ENCODE measurements at regions not wholly inside any gene's neighbourhood (a gene's known extent, or its start where the extent isn't known, plus 50 kb on each side); places are given as distances from the start of the nearest gene placed in this dataset.

DNA sequence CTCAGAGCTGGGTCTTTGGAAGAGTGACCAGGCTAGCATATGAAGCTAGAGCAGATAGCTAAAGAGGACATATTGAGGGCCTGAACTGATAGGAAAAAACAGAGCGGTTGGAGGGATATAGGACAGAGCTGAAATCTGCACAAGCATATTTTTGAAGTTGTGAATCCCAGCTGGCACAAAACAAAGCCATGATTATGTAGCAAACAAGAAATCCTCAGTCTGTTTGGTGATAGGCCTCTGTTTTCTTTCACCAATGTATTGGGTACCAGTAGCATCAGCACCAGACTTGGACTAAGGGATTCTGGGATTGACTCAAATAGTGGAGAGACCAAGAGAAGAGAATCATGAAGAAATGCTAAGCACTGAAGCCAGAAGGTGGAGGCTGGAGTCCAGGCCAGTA lies 151.0 kb downstream of the FAM43A start:
- Histone ChIP-seq H3K4me1 (ENCODE audit: control insufficient read depth, insufficient read depth, low read length) (no peaks in the 10 kb centered on the region), H3K9me3 (ENCODE audit: control insufficient read depth, insufficient read depth, low read length) (no peaks in the 10 kb centered on the region), H3K4me3 (ENCODE audit: low read depth, low read length) (no peak overlapping the region), H3K36me3 (ENCODE audit: control insufficient read depth, insufficient read depth, low read length) (no peaks in the 10 kb centered on the region), H3K9ac (ENCODE audit: low read depth, low read length) (no peak overlapping the region), H3K27me3 (ENCODE audit: control insufficient read depth, insufficient read depth, low read length) (no peaks in the 10 kb centered on the region), H3K27ac (ENCODE audit: low read depth, low read length) (no peak overlapping the region)

DNA sequence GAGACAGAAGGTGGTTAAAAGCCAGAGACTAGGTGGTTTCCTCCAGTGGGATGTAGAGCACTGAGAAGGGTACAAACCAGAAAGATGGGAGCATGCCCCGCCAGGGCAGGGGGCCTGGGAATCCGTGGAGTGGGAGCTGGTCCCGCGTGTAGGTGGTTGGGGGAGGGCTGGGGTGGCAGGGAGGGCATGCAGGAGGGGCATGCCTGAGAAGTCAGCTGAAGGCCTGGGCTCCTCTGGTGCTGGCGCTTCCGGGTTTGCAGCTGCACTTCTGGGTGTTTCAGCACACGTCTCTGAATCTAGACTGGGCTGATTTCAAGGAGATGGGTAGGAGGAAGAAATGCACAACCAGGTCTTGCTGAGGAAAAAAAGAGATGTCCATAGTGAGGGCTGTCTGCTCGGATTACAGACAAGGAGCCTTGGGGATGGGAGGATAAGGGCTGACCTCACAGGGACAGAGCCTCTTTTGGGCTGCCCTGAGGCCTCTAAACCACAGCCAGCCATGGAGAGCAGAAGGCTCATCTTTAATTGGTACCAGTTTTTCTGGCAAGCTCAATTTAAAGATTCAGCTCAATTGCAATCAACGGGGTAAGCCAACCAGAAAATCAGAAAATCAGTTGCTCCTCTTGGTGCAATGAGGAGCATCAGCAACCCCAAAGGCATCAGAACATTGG lies 151.9 kb downstream of the FAM43A start:
- no peaks in the 10 kb centered on the region for H3K27me3 ChIP-seq (ENCODE audit: control insufficient read depth, insufficient read depth, low read length)
- H3K9ac ChIP-seq (ENCODE audit: low read depth, low read length): no peak overlapping the region
- no peaks in the 10 kb centered on the region for H3K36me3 ChIP-seq (ENCODE audit: control insufficient read depth, insufficient read depth, low read length)
- H3K9me3 ChIP-seq (ENCODE audit: control insufficient read depth, insufficient read depth, low read length): no peaks in the 10 kb centered on the region
- no peak overlapping the region for H3K27ac ChIP-seq (ENCODE audit: low read depth, low read length)
- H3K4me1 ChIP-seq (ENCODE audit: control insufficient read depth, insufficient read depth, low read length): no peaks in the 10 kb centered on the region
- no peak overlapping the region for H3K4me3 ChIP-seq (ENCODE audit: low read depth, low read length)

GRCh38 chr3:194838236-194838635 lies 152.6 kb downstream of the FAM43A start:
- H3K27ac ChIP-seq (ENCODE audit: low read depth, low read length): no peak overlapping the region
- H3K4me1 ChIP-seq (ENCODE audit: control insufficient read depth, insufficient read depth, low read length): no peaks in the 10 kb centered on the region
- H3K9me3 ChIP-seq (ENCODE audit: control insufficient read depth, insufficient read depth, low read length): no peaks in the 10 kb centered on the region
- H3K4me3 ChIP-seq (ENCODE audit: low read depth, low read length): no peak overlapping the region
- no peaks in the 10 kb centered on the region for H3K27me3 ChIP-seq (ENCODE audit: control insufficient read depth, insufficient read depth, low read length)
- no peak overlapping the region for H3K9ac ChIP-seq (ENCODE audit: low read depth, low read length)
- H3K36me3 ChIP-seq (ENCODE audit: control insufficient read depth, insufficient read depth, low read length): no peaks in the 10 kb centered on the region

DNA sequence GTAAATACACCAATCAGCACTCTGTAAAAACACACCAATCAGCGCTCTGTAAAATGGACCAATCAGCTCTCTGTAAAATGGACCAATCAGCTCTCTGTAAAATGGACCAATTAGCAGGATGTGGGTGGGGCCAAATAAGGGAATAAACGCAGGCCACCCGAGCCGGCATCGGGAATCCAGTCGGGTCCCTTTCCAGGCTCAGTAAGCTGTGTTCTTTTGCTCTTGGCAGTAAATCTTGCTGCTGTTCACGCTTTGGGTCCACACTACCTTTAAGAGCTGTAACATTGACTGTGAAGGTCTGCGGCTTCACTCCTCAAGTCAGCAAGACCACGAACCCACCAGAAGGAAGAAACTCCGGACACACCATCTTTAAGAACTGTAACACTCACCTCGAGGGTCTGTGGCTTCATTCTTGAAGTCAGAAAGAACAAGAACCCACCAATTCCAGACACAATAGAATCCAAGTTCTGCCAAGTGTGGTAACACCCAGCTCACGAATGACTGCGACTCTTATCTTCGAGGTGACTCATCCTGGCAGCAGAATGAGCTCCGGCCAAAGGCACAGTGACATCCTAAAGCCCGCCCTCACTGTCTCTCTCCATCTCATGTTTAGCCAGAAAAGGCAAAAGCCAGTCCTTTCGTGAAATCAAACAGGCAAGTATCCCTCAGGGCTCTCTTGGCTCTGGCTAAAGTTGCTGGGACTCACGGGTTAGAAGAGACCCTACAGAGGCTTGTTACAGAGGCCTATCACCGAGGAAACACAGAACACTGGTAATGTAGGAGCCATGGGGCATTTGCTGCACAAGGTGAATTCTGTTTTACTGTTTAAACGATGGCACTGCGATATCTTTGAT lies 155.2 kb downstream of the FAM43A start:
- no peak overlapping the region for H3K9ac ChIP-seq (ENCODE audit: low read depth, low read length)
- H3K9me3 ChIP-seq (ENCODE audit: control insufficient read depth, insufficient read depth, low read length): no peaks in the 10 kb centered on the region
- no peak overlapping the region for H3K4me3 ChIP-seq (ENCODE audit: low read depth, low read length)
- H3K36me3 ChIP-seq (ENCODE audit: control insufficient read depth, insufficient read depth, low read length): no peaks in the 10 kb centered on the region
- no peaks in the 10 kb centered on the region for H3K27me3 ChIP-seq (ENCODE audit: control insufficient read depth, insufficient read depth, low read length)
- no peaks in the 10 kb centered on the region for H3K4me1 ChIP-seq (ENCODE audit: control insufficient read depth, insufficient read depth, low read length)
- H3K27ac ChIP-seq (ENCODE audit: low read depth, low read length): no peak overlapping the region

DNA sequence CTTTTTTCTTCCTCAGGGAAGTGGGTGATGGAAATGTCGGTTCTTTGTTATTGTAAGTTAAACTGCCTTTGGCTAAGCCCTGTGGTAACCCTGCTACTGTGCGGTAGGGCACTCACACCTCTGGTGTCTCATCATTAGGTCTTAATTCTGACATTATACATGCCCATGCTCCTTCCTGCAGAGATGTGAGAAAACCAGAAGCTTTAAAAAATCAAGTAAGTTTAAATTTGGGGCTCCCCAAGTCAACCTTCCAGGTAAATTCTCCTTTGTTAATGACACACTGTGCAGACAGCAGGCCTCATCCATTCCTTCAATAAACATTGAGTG lies 155.8 kb downstream of the FAM43A start:
- Histone ChIP-seq H3K4me3 (ENCODE audit: low read depth, low read length) (no peak overlapping the region), H3K27me3 (ENCODE audit: control insufficient read depth, insufficient read depth, low read length) (no peaks in the 10 kb centered on the region), H3K9me3 (ENCODE audit: control insufficient read depth, insufficient read depth, low read length) (no peaks in the 10 kb centered on the region), H3K27ac (ENCODE audit: low read depth, low read length) (no peak overlapping the region), H3K9ac (ENCODE audit: low read depth, low read length) (no peak overlapping the region), H3K36me3 (ENCODE audit: control insufficient read depth, insufficient read depth, low read length) (no peaks in the 10 kb centered on the region), H3K4me1 (ENCODE audit: control insufficient read depth, insufficient read depth, low read length) (no peaks in the 10 kb centered on the region)

DNA sequence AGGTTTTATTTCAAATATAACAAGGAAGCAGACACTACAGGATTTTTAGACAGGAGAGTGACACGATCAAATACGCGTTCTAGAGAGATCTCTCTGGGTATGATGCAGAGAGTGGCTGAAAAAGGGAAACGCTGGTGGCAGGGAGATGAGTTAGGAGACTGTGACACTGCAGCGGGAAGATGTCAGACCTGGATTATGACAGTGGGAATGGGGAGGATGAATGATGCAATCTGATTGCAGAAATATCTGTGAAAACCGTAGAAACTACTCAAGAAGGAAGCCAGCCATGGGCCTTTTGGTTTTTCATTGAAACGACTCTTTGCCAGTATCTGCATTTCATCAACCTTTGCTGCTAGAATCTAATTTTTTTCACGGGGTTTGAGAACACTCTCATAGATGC lies 157.9 kb downstream of the FAM43A start:
- Histone ChIP-seq H3K4me3 (ENCODE audit: low read depth, low read length) (no peak overlapping the region), H3K36me3 (ENCODE audit: control insufficient read depth, insufficient read depth, low read length) (no peaks in the 10 kb centered on the region), H3K9me3 (ENCODE audit: control insufficient read depth, insufficient read depth, low read length) (no peaks in the 10 kb centered on the region), H3K4me1 (ENCODE audit: control insufficient read depth, insufficient read depth, low read length) (no peaks in the 10 kb centered on the region), H3K9ac (ENCODE audit: low read depth, low read length) (no peak overlapping the region), H3K27me3 (ENCODE audit: control insufficient read depth, insufficient read depth, low read length) (no peaks in the 10 kb centered on the region), H3K27ac (ENCODE audit: low read depth, low read length) (no peak overlapping the region)

GRCh38 chr3:194844046-194844445 lies 158.4 kb downstream of the FAM43A start:
- Histone ChIP-seq H3K4me1 (ENCODE audit: control insufficient read depth, insufficient read depth, low read length) (no peaks in the 10 kb centered on the region), H3K4me3 (ENCODE audit: low read depth, low read length) (no peak overlapping the region)

GRCh38 chr3:194849166-194849875 lies 163.6 kb downstream of the FAM43A start:
- no peak overlapping the region for H3K27ac ChIP-seq (ENCODE audit: low read depth, low read length)
- no peak overlapping the region for H3K4me3 ChIP-seq (ENCODE audit: low read depth, low read length)
- H3K9me3 ChIP-seq (ENCODE audit: control insufficient read depth, insufficient read depth, low read length): no peaks in the 10 kb centered on the region
- no peaks in the 10 kb centered on the region for H3K36me3 ChIP-seq (ENCODE audit: control insufficient read depth, insufficient read depth, low read length)
- H3K27me3 ChIP-seq (ENCODE audit: control insufficient read depth, insufficient read depth, low read length): no peaks in the 10 kb centered on the region
- H3K9ac ChIP-seq (ENCODE audit: low read depth, low read length): no peak overlapping the region
- no peaks in the 10 kb centered on the region for H3K4me1 ChIP-seq (ENCODE audit: control insufficient read depth, insufficient read depth, low read length)

More at GRCh38 chr3:194844046-194844445, 158.4 kb downstream of the FAM43A start:
- Histone ChIP-seq H3K36me3 (ENCODE audit: control insufficient read depth, insufficient read depth, low read length) (no peaks in the 10 kb centered on the region), H3K9ac (ENCODE audit: low read depth, low read length) (no peak overlapping the region), H3K9me3 (ENCODE audit: control insufficient read depth, insufficient read depth, low read length) (no peaks in the 10 kb centered on the region), H3K27me3 (ENCODE audit: control insufficient read depth, insufficient read depth, low read length) (no peaks in the 10 kb centered on the region), H3K27ac (ENCODE audit: low read depth, low read length) (no peak overlapping the region)

GRCh38 chr3:194851254-194851653 lies 165.6 kb downstream of the FAM43A start:
- no peaks in the 10 kb centered on the region for H3K9me3 ChIP-seq (ENCODE audit: control insufficient read depth, insufficient read depth, low read length)
- H3K27me3 ChIP-seq (ENCODE audit: control insufficient read depth, insufficient read depth, low read length): no peaks in the 10 kb centered on the region
- H3K4me1 ChIP-seq (ENCODE audit: control insufficient read depth, insufficient read depth, low read length): no peaks in the 10 kb centered on the region
- H3K36me3 ChIP-seq (ENCODE audit: control insufficient read depth, insufficient read depth, low read length): no peaks in the 10 kb centered on the region
- H3K9ac ChIP-seq (ENCODE audit: low read depth, low read length): no peak overlapping the region
- H3K4me3 ChIP-seq (ENCODE audit: low read depth, low read length): no peak overlapping the region
- no peak overlapping the region for H3K27ac ChIP-seq (ENCODE audit: low read depth, low read length)

DNA sequence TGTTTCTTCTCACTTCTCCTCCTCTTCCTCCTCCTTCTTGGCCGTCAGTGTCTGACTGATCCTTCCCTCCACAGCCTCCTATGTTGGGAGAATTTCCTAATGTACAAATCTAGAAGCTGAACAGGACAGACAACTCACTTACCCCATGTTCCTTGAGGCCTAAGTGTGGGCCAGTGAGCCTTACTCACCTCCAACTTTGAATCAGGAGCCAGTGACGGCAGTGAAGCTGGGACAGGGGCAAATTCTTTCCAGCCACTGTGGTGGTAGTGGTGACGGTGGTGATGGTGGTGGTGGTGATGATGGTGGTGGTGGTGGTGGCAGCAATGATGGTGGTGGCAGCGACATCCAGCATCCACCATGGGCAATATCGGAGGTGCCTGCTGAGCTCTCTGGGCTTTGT lies 166.3 kb downstream of the FAM43A start:
- no peak overlapping the region for H3K27ac ChIP-seq (ENCODE audit: low read depth, low read length)
- no peaks in the 10 kb centered on the region for H3K27me3 ChIP-seq (ENCODE audit: control insufficient read depth, insufficient read depth, low read length)

DNA sequence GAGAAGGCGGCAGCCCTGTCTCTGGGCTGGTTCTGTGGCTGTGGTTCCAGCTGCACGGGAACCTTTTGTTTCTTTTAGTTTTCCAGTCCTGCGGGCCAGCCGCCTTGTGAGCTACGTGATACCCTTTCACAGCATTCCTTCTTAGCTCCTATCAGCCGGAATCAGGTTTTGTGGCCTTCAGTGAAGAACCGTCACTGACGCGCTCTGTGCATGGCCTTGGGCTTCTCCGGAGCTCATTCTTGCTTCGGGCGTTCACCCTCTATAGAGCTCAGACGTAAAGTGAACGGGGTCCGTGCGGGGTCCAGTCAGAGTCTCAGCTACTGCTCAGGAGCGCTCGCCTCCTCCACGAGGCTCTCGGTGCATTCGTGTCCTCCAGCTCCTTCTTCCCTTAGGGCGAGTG lies 166.7 kb downstream of the FAM43A start:
- no peaks in the 10 kb centered on the region for H3K27me3 ChIP-seq (ENCODE audit: control insufficient read depth, insufficient read depth, low read length)
- no peaks in the 10 kb centered on the region for H3K9me3 ChIP-seq (ENCODE audit: control insufficient read depth, insufficient read depth, low read length)
- no peak overlapping the region for H3K4me3 ChIP-seq (ENCODE audit: low read depth, low read length)
- no peaks in the 10 kb centered on the region for H3K36me3 ChIP-seq (ENCODE audit: control insufficient read depth, insufficient read depth, low read length)
- H3K27ac ChIP-seq (ENCODE audit: low read depth, low read length): no peak overlapping the region
- no peak overlapping the region for H3K9ac ChIP-seq (ENCODE audit: low read depth, low read length)
- H3K4me1 ChIP-seq (ENCODE audit: control insufficient read depth, insufficient read depth, low read length): no peaks in the 10 kb centered on the region

More for the DNA sequence above, 166.3 kb downstream of the FAM43A start:
- H3K4me1 ChIP-seq (ENCODE audit: control insufficient read depth, insufficient read depth, low read length): no peaks in the 10 kb centered on the region
- no peaks in the 10 kb centered on the region for H3K9me3 ChIP-seq (ENCODE audit: control insufficient read depth, insufficient read depth, low read length)
- H3K36me3 ChIP-seq (ENCODE audit: control insufficient read depth, insufficient read depth, low read length): no peaks in the 10 kb centered on the region
- no peak overlapping the region for H3K9ac ChIP-seq (ENCODE audit: low read depth, low read length)
- H3K4me3 ChIP-seq (ENCODE audit: low read depth, low read length): no peak overlapping the region
